Stimulated activated CD4-positive, alpha-beta T cell treated with anti-CD3 and anti-CD28 coated beads, Interleukin-12 subunit alpha, Interleukin-12 subunit beta, amount 100 ng/mL, for 48 hours (primary cell): ENCODE measurements at regions not wholly inside any gene's neighbourhood (a gene's known extent, or its start where the extent isn't known, plus 50 kb on each side); places are given as distances from the start of the nearest gene placed in this dataset.

Source experiments
- DNase-seq, 3 donors: peaks; one replicate each; pipeline ENCODE4 v3.0.0-alpha.2; 2020; ENCODE audit warnings: low read depth in 2 of 3, low spot score in 1 of 3

- no peak for DNase-seq
Observed at GRCh38 chr12:125193376-125194152, 128.3 kb downstream of the AACS start.

DNA sequence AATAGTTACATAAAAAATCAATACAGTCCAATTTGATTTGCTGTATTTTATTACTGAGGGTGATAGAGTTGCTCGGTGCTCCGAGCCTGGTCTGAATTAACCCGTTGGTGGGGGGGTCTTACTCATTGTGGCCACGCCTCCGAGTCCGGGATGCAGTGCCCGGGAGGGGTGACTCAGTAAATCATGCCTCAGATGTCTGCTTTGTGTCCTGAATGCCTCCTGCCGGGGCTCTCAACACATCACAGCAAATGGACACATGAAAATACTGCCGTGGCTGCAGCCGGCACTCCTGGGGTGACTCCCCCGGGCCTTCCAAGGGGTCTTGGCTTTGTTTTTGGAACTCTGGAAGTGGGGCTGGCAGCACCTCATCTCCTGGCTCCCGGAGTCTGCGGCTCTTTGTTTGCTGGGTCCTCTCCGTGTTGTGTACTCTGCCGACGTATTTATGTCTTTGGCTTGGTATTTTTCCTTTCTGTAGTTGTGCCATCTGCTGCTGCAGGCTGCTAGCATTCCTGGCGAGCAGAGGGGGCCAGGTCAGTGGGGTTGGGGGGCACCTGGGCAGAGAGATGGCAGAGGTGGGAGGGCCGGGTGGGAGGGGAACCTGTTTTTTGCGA is 129.0 kb downstream of the AACS start:
- DNase-seq: no peak

DNA sequence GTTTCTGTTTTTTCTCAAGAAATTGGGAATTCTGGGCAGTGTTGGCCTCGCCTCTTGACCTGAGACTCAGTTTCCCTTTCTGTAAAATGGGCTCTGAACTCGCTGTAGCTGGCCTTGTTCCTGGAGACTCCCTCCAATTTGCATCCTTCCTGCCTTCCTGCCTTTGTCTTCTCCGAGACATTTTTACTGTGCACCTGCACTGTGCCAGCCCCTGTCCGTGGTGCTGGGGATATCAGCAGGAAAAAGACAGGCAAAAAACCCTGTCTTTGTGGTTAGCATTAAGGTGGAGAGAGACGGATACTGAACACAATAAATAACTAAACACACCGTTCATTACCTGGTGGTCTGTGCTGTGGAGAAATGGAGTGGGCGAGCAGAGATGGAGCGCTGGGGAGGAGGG is 129.8 kb downstream of the AACS start:
- no peak for DNase-seq

DNA sequence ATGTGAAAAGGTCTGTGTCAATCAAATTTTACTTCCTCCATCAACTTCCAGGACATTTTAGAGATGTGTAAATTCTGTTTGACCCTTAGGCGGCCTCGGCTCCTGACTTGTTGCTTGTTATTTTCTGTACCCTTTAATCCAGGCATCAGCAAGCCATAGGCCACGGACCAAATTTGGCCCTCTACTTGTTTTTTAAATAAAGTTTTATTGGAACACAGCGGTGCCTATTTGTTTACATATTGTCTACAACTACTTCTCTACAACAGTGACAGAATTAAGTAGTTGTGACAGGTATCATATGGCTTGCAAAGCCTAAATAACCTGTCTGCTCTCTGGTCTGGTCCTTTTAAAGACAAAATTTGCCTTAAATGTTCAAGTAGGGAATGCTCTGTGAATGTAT is 132.1 kb downstream of the AACS start:
- DNase-seq: no peak

DNA sequence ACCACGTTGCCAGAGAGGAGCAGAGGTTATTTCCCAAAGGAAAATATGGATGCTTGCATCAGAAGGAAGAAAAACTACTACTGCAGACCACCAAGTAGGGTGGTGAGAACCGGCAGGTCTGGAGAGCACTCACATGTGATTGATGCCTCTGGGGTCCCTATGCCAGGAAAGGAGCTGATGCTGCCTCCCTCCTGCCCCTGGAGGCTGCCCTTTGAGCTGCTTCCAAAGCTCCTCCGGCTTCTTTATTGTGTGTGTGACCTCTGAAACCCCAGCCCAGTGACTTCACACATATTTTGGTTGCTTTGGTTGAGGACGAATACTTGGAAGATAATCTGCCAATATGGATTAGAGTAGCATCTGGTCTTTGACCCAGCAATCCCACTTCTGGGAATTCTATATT is 133.4 kb downstream of the AACS start:
- no peak for DNase-seq

- DNase-seq: no peak
Observed at GRCh38 chr12:125201090-125201489, 135.9 kb downstream of the AACS start.

DNA sequence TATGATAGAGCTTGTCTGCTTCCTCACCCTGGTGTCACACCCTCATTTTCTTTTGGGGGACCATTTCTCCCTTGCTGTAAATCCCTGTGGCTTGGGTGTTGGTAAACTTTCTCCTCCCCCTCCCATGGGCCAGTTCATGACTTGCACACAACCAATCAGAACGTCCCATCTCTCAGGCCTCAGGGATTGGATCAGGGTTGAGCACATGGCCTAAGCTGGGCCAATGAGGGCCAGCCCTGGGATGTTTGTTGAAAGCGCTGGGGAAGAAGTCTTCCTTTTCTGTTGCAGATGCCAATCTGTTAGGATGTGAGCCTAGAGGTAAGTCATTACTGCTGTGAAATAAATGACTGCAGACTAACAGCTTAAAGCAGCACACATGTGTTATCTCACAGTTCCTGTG is 136.7 kb downstream of the AACS start:
- DNase-seq: no peak

- no peak for DNase-seq
Observed at GRCh38 chr12:125202421-125202820, 137.2 kb downstream of the AACS start.

DNA sequence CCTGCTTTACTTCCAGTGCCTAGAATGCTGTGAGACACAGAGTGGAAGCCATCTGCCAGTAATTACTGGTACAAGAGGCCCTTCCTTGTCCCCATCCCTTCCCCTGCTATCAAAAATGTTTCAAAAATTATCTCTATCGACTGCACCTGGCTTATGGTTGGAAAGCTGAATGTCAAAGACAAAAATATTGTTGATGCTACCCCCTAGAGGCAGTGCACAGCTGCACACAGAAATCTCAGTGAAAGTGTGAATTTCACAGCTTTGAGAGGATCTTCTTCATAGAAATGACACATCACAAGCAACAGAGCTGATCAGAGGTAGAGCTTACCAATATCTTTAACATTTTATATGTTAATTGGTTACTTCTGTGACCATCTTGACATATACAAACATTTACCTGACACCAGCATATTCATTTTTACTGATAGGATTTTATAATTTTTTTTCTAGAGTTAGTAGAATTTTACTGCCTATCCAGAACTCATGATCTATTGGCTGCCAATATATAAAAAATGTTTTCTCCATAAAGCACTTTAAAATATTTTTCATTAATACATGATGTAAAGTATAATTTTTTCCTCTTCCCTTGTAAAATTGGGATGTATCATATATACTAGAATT is 138.0 kb downstream of the AACS start:
- no peak for DNase-seq

- no peak for DNase-seq
Observed at GRCh38 chr12:125205386-125205785, 140.2 kb downstream of the AACS start.

- no peak for DNase-seq
Observed at GRCh38 chr12:125206711-125207110, 141.5 kb downstream of the AACS start.

GRCh38 chr12:125208334-125208733 is 143.1 kb downstream of the AACS start:
- DNase-seq: no peak

DNA sequence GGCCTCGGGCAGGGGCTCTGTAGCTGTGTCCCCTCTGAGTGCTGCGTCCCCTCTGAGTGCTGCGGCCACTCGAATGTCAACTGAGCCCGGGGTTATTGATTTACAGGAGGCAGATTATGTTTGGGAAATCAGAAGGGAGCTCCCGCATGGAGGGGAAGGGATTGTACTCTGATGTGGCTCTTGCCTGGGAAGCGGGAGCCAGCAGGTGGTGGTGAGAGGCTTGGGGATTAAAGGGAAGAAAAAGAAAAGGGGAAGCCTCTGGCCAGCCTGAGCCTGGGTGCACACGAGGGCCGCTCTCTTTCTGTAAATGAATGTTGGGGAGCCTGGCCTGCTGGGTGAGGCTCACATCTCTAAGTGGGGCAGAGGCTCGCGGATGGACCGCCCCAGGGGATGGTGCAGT is 143.7 kb downstream of the AACS start:
- no peak for DNase-seq

DNA sequence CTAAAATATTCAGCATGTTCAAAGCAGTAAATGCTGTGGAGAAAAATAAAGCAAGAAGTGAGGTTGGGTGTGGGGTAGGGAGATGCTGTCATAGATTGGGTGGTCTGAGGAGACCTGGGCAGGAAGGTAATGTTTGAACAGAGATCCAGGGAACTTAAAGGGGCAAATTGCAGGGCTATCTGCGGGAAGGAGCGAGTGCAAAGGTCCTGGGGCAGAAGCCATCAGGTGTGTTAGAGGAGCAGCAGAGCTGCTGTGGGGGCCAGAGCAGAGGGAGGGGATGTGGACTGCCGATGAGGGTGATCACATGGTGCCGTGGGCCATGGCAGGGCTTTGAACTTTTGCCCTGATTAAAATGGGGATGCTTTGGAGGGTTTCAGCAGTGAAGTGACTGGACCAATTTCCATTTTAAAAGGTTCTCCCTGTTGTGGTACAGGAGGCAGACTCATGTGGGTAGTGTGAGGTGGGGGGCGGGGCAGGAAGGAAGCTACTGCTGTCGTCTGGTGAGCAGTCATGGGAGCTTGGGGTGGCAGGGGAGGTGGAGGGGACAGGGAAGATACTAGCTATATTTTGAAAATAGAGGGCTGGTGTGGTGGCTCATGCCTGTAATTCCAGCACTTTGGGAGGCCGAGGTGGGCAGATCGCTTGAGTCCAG is 145.0 kb downstream of the AACS start:
- DNase-seq: no peak

DNA sequence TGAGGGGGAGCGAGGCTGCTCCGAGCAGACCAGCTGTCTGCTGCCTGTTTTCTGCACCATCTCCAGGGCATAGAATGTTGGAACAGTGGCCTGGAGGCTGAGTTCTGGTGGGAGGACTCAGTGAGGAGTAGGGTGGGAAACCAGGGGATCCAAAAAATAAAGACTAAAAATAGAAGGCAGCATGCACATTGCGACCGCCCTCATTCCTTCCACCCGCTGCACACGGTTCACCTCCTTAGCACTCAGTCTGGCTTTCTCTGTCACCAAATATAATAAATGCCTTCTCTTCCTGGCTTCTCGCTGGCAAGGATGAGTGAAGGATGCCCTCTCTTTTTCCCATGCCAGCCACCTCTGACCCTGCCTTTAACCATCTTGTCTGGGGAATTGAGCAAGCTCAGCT is 146.2 kb downstream of the AACS start:
- DNase-seq: no peak

GRCh38 chr12:125214289-125214688 is 149.1 kb downstream of the AACS start:
- DNase-seq: no peak

GRCh38 chr12:125216756-125217155 is 151.5 kb downstream of the AACS start:
- no peak for DNase-seq

- DNase-seq: no peak
Observed at GRCh38 chr12:125217308-125217707, 152.1 kb downstream of the AACS start.

- DNase-seq: no peak
Observed at GRCh38 chr12:125218952-125219351, 153.7 kb downstream of the AACS start.

DNA sequence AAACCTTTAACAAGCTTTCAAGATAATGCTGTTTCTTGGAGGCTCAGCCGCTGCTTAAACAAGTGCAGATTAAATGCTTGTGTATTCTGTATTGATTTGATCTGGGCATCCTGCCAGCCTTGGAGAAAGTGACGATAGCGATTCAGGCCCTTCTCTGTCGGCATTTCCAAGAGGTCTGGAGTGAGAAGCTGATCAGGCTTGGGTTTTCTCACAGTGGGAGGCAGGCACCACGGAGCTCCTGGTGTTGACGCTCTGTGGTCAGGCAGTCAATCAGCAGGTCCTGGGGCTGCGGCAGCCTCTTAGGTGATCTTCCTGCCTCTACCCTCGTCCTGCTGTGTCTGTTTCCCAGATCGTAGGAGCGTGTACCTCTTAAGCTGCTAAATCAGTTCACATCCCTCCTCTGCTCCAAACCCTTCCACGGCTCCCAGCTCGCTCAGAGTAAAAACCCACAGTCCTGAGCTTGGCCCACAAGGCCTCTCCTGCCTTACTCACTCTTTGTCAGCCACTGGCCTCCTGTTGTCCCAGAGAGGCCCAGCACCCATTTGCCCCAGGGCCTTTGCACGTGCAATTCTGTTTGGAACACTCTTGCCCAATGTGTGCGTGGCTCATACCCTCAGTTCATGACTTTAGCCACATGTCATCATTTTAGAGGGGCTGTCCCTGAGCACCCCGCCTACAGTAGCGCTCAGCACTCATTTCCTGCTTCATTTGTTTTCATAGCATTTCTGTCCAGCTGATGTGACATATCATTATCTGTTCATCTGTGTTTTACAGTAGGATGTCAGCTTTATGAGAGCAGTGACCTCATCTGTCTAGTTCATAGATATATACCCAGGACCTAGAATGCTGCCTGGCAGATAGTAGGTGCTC is 155.4 kb downstream of the AACS start:
- no peak for DNase-seq

DNA sequence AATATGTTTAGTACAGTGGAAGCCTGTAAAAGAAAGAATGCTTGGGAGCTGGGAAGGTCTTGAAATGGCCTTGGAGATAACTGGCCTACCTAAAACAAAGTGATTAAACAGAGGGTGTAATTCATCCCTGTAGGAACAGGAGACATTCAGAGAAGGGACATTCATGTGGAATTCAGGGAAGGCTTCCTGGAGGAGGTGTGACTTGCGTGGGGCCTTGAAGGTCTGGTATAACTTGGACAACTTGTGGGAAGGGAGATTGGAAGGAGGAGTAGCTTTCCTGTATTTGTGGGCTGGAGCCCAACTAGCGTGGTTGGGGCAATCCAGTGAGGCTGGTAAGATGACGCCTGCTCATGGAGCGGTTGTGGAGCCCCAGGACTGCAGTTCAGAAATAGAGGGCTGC is 156.4 kb downstream of the AACS start:
- no peak for DNase-seq
